Activated naive CD4-positive, alpha-beta T cell treated with Interleukin-2 at 50 U/mL for 16 hours (primary cell): ENCODE measurements at regions not wholly inside any gene's neighbourhood (a gene's known extent, or its start where the extent isn't known, plus 50 kb on each side); places are given as distances from the start of the nearest gene placed in this dataset.

ENCODE experiments used
- DNase-seq: peaks from one replicate; pipeline ENCODE4 v3.0.0-alpha.2; 2020

DNA sequence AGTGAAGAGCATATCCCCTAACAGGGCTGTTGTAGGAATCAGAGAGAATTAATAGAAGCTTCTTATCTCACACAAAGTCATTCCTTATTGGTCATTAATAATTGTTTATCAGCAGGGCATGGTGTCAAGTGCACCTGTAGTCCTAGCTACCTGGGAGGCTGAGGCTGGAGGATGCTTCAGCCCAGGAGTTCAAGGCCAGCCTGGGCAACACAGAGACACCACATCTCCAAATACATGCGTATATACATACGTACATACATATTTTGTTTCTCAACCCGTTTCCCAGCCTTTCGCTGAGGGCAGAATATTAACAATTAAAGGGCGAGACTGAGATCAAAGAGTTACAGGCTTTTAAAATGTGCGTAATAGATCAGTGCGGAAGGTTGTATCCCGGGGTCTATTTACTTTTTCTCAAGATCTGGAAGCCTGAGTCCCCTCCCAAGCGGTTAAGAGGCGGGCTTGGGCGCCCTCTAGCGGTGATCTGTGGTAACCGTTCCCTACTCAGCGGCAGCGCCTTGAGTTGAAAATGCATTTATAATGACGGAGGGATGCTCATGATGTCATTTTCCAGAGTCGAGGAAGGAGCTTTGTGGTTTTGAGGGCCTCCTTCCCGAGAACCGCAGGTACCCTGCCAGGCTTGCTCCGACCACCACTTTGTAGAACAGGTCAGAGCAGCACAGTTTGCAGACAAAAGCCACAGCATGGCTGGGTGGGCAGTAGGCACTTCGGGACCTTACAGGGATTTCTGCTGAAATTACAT lies 169.6 kb upstream of the GPR12 start:
- DNase-seq, result peak; percentile 71

DNA sequence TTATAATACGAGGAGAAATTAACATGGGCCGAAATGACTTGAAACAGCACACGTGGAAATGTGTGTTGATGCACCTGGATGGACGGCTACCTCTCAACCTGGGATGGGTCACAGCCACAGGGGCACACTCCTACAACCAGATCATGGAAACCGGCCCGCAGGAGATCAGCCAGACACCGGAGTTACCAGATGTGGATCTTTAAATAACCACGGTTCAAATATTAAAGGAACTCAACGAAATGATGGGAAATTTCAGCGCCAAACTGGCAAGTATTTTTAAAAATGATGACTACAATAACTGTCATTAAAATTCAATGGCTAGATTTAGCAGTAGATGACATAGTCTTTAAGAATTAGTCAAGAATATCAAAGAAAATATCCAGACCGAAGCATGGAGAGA lies 166.9 kb upstream of the GPR12 start:
- no peak for DNase-seq

DNA sequence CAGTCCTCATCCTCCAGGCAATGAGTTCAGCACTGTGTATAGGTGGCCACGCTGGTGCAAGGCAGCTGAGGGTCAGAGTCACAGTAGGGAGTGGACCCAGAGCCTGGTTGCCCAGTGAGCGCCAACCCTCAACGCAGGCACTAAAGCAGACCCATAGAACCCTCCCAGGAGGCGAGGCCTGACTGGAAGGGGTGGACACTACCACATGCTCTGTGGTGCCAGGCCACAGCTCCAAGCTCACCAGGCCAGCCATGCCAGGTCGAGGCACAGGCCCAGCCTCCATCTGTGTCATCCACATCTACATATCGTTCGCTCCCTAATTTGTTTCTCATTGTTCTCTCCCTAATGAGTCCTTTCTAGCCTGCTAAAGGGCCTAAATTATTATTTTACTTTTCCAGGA lies 165.8 kb upstream of the GPR12 start:
- no peak for DNase-seq

DNA sequence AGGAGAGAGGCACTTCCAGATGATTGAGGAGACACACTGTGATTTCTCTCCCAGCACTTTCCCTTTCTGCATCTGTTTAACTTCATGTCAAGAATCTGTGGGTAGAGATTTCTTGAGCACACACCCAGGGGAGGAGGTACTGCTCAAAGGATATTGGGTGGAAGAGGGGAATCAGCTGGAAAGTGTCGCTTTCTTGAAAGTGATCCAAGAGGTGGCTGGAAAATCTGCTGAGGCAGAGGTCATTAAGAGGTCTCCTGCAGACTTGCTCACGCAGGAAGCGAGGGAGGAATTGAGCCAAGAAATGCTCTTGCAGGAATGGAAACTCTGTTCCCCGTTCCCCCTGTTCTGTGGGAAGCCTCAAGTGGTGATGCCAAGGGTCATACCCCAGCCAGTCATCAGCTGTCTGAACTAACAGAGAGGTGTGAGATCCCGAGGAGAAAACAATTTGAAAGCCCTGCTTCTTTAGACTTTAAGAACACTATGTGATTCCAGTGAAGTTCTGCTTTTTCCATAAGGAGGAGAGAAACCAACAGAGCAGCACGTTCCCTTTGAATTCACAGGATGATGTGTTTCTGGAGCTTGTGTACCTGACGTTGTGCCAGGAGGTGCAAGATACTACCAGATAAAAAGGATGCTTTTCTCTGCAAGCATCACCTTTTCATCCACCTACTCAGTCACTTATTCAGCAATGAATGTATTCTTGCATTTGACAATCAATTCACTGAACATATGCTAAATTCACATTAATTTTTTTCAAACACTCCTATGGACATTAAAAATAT lies 163.4 kb upstream of the GPR12 start:
- DNase-seq, result no peak

DNA sequence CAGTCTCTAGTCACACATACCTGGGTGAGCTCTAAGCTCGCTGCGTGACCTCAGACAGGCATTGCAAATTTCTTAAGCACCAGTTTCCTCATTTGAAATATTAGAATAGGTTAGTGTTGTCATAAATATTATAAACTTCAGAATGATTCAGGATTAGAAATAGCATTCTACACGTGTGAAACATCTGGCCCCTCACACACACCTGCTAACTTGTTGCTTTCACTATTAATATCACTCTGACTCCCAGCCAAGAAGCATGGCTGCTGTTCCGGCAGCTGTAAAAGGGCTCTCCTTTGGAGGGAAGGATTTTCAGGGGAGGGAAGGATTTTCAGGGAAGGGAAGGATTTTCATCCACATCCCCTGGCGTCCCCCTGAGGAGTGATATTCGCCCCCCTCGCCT lies 161.3 kb upstream of the GPR12 start:
- no peak for DNase-seq

DNA sequence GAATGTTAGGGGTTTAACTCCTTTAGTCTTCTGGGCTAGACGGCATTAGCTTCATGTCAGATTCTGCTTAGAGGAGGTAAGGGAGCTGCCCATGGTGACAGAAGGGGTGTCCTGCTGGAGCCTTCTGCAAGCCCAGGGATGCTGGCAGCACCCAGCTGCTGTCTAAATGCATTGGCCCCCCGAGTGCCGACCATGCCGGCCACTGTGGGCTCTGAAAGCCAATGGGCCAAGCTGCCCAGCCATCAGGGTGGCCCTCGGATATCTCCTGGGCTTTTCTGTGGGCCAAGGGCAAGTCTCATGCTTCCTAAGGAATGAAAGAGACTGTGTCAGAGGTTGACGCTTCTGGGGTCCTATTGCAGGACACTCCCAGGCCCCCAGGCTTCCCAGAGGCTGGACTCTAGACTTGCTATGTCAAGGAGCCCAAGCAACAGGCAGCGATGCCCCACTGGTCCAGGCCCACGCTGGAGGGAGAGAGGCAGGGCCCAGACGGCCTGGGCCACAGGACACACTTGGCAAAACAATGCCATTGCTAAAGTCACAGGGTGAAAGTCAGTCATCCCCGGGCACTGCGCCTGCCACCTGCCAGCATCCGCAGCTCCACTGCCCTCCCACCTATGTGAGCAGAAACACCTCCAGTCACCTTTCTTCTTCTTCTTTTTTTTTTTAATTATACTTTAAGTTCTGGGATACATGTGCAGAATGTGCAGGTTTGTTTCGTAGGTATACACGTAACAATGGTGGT lies 160.2 kb upstream of the GPR12 start:
- no peak for DNase-seq

DNA sequence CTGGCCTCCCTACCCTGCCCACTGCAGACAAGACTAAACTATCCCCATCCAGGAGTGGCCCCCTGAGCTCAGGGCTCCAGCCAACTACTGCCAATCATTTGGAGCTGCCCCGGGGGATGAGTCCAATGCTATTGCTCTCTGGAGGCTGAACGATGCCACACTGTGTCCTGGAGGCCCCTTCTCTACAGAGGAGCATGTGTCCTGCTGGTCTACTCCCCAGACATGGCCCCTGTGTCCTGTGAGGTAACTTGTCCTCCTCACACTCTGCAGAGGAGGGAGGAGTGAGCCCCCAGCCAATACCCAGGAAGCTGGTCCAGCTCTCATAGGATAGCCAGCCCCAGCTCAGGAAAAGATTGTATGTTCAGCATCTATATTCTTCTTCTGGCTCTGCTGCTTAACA lies 159.1 kb upstream of the GPR12 start:
- DNase-seq, result no peak

DNA sequence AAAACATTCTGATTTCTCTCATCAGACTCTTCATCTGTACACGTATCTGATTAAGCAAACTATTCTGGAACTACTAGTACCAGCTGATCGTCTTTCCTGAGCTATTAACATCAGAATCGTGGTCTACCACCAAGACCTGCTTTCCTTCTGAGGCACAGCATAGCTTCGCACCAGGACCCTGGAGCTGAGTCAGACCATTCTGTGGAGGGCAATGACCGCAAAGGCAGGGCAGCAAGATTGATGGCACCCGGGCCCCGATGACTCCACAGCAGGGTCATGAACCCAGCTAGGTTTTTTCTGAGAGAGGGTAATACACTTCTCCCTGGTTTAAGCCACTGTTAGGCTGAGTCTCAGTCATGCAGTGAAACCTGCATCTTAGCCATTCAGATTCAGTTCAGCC lies 158.7 kb upstream of the GPR12 start:
- no peak for DNase-seq

DNA sequence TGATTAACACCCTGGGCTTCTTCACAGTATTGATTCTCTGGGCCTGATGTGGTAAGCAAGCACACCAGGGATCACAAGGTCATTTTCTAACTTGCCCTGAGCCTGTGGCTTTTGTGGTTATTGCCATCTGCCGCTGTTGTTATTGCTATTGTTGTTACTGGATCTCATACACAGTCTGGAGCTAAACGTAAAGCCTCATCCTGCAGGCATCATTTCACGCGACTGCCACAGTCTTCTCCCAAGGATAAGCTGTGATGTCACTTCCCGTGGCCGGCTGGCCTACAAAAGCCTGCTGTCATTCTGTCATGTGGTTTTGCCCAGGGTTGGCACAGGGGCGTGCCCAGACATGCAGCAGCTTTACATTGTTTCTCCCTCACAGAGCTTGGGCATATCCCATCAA lies 154.0 kb upstream of the GPR12 start:
- DNase-seq, result no peak

DNA sequence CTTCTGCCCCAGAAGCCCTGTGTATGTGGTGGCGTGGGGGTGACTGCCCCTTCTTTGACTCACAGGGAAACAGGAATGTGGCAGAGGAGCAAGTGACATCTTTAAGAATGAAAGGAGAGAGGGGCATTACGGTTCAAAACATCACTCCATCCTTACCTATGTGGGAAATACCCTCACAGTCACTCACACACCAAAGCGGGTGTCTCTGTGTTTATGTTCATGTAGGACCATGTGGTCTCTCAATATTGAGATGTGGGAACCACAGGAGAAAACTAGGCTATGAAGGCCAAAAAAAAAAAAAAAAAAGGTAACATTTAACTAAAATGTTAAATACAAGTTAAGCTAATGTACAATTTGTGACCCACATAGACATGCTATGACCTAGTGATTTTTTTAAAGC lies 153.6 kb upstream of the GPR12 start:
- DNase-seq, result no peak

DNA sequence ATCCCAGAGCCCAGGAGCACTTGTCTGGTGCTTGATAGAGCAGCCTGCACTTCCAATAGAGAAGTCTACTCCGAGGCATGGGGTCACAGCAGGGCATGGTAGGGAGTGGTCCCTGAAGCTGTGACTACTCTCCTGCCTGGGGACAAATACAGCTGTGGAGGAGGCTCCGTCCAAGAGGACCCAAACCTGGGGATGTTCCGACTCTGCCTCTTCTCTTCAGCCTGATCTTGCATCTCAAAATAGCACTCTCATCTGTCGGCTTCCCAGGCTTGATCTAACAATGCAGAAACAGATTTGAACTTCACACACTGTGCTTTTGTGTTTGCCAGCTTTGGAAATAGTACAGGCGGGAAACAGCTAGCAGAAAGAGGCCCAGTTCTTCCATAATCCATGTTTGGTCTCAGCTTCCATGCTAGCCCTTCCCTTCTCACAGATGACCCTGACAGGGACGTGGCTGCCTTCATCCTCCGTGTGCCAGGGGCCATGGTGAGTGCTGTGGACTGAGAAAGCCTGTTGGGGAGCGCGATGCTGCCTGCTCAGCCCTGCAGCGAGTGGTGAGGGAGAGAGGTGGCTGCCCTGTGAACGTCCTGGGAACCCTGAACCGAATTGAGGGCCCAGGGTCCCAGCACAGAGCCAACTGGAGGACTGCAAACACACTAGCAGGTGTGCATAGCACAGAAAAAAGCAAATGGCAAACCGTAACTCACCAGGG lies 150.3 kb upstream of the GPR12 start:
- DNase-seq, result no peak

DNA sequence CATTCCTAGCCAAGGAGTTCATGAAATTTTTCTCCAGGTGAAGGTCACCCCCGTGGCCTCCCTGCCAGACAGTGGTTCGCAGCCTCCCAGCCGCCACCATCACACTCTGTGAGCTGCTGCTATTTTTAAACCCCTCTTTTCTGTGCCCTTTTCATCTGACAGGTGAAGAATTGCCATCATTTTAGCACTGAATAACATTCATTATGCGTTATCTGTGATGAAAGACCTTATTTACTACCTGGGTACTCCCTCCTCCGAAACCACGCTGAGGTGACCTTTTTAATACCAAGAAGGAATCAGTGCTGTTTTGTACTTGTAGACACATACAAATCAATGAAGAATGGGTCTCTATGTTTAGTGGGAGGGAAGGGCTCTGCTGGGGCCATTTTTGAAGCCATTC lies 148.9 kb upstream of the GPR12 start:
- DNase-seq, result no peak

DNA sequence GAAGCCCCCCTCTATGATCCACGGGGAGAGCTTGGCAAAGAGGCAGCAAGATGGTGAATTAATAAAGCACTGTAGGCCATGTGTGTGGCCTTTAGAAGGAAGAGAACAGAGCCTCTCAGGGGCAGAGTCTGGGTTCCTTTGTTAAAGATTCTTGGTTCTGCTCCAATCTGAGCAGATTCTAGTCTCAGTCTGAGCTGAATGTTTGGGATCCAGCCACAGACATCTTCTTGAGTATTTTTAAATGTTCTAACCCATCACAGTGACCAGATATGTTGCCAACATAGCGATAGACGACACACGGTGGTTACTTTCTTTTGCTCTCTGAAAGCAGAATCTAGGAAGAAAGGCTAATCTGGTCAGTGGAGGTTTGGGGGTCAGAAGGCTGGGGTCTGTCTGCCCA lies 147.5 kb upstream of the GPR12 start:
- DNase-seq, result no peak

DNA sequence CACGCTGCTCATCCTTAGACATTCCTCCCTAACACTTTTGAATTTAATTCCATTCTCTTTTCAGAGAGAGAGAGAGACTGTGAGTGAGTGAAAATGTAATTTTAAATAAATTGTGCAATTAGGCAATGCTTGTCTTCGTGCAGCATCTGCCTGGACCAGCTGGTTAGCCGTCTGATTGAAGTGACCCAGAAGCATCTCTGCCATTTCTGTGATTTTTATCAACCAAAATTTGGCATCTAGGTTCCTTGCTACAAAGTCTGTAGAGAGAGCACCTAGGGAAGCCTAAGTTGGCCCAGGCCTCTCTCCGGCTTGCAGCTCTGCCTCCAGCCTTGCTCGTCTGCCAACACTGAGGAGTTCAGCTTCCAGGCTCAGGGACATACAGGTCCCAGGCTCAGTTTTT lies 138.6 kb upstream of the GPR12 start:
- DNase-seq, result no peak

DNA sequence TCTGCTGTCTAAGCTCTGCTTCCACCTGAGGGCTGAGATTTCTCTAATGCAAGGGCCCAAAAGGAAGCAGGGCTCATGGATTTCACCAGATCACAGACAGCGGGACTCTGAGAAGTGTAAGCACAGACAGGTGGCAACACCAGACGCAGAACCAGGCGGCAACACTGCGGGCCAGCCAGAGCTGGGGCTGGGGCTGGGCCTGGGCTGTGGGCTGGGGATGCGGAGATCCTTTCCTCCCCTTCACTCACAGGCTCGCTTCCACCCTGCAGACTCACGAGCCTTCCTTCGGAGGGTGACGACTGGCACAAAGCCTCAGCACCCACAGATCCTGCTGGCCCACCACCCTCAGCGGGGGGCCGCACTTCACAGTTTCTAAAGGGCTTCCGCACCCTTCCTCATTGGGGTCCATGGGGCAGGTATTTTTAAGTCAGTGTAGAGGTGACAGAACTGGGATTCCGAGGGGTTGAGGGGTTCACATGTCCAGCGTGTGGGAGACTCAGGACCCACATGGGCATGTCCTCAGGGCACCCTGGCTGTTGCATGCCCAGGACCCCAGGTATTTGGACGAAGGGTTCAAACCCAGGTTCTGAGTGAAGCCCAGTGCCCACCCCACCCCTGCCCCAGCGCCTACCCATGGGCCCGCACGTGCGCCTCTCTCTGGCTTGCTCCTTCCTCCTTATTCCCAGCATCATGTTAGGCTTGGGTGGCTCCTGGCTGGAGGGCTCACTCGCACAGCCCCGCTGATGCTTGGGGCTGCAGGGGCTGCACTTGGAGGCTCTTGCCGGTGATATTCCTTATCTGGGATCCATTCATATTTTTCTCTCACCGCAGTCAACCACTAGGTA lies 137.3 kb upstream of the GPR12 start:
- no peak for DNase-seq

DNA sequence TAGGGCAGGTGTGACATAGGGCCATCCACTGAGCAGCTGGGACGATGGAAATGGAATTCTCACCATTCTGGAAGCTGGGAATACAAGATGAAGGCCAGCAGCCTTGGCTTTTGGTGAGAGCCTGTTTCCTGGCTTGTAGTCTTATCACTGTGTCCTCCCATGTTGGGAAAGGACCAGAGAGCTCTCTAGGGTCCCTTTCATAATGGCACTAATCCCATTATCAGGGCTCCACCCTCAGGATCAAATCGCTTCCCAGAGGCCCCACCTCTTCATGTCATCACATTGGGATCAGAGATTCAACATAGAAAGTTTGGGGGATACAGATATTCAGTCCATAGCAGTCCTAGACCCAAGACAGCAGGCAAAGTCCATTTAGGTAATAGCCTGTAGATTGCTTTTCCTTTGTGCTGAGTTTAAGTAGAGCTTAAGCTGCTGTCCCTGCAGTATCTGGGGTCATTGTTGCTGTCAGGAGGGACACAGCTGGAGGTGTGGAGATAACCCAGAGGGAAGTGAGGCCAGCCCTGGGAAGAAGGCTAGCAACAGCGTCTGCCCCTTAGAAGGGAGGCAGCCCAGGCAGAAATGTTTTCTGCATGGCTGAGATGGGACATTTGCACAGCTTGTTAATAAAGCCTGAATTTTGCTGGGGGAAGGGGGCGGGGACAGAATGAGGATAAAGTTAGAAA lies 136.5 kb upstream of the GPR12 start:
- no peak for DNase-seq

DNA sequence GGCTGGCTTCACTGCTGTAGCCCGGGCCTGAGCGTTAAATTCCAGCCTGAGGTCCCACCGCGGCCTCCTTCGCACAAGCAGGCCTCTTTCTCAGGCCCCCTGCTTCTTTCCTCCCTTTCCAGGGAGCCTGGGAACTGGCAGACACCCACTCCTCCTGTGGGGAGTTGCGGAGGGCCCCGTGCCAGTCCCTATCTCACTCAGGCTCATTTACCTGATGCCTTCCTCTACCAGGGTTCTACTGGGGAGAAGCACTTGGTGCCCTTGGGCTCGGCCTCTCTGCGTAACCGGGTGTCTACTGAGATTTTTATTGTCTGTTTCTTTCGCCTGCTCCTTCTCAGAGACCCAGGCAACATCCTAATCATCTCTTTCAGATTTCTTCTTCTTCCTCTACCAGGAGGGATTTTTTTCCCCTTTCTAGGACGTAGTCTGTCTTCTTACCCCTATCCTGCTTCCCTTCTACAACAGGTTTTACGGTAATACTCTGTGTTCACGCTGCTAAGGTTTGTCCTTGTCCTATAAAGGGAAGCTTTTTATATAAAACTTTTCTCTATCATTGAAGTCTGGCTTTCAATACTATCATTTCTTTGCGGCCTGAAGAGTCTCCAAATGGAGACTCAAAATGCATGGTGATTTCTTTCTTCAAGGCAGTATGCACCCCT lies 135.4 kb upstream of the GPR12 start:
- DNase-seq, result no peak

DNA sequence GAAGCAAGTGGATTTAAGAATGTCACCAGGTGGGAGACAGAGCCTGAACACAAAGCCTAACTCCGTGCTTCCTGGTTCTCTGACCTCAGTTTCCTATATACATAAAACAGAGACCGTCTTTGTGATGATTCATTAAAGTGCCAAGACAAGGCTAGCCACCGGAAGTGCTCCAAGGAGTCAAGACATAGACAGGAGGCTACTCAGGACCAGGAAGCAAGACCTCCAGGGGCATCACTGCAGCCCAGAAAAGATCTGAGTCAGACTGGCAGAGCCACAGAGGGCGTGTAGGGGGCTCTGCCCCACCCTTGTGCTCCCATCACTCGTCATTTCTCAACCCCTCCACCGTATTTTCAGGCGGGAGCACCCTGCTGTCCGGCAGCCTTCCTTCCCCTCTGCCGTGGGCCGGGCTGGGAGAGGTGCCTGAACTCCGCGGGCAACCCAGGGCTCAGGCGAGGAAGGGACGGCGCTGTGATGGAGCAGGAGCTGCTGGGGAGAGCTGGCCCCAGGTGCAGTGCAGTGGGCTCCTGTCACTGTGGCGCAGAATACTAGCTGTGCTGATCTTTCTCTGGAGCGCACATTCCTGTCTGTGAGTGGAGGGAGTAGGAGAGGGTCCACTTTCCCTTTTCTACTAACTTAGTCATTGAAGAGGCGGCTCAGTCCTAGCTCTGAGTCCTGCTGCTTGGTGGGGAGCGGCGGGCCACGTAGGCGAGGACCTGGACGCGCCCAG lies 134.7 kb upstream of the GPR12 start:
- DNase-seq, result no peak

DNA sequence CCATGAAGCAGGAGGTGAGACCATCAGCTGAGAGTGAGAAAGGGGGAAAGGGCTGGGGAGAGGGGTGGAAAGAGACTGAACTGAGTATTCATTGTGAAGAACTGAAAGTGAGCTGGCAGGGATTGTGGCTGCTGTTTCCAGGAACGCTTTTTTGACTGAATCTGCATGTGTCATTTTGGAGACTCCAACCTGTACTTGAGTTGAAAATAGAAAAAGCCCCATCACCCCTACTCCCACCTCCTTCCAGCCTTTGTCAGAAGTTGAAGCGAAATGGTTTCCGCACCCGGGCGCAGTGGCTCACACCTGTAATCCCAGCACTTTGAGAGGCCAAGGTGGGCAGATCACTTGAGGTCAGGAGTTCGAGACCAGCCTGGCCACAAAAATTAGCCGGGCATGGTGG lies 128.0 kb upstream of the GPR12 start:
- no peak for DNase-seq

DNA sequence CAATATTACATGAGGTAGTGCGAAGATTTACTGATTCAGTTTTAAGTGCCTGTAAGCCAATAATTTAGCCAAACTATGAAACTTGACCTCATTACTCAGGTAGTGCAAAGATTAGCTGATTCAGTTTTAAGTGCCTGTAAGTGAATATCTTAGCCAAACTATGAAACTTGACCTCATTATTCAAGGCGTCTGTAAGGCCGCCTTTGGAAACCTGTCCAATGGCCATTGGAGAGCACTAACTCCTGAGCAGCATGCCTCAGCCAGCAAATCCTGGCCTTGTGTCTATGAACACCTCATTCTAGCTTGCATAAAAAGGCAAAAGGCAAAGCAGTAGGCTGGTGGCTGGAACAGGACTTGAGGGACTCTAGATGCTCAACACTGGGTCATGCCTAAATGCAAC lies 127.0 kb upstream of the GPR12 start:
- DNase-seq, result no peak
